HepG2 (cell line): ENCODE measurements at regions not wholly inside any gene's neighbourhood (a gene's known extent, or its start where the extent isn't known, plus 50 kb on each side); places are given as distances from the start of the nearest gene placed in this dataset.

Source experiments
- ATAC-seq: fragments of 200-7000 bp; cut with Tn5 transposase; 3 replicates; pipeline ENCODE4 v1.9.1; 2020; ENCODE audit warnings: mild to moderate bottlenecking, moderate library complexity
- BruUV-seq: library from RNA; stranded (reverse); fragments of 400-500 nt; replicated peaks from 2 replicates; lab custom pipeline; 2021; lab: Mats Ljungman, UMichigan
- CTCF ChIA-PET: fragments of 300-600 bp; formaldehyde crosslinking; extraction: SDS; loops from one replicate; lab custom pipeline; 2021; ENCODE audit warnings: low total read pairs, inconsistent platforms, low intra/inter-chr PET ratio; lab: Yijun Ruan, JAX
- POLR2A ChIA-PET: fragments of 350-600 bp; sonication (Branson Sonifier 250); formaldehyde crosslinking; loops from one replicate; lab custom pipeline; 2020; ENCODE audit warnings: antibody characterized with exemption, inconsistent platforms; lab: Yijun Ruan, JAX
- DNase-seq: peaks from one replicate; pipeline ENCODE4 v3.0.0-alpha.2; 2015; ENCODE audit warnings: low spot score
- FAIRE-seq: peaks from 3 replicates; lab custom pipeline; 2011; peaks lifted over from hg19 to GRCh38; lab: Jason Lieb, UNC
- H2AFZ ChIP-seq: one replicate; pipeline ENCODE4 v1.6.1; 2011; ENCODE audit warnings: low read length, inconsistent platforms
- H3K27ac ChIP-seq: fragments of 300-600 bp; 3 replicates; pipeline ENCODE4 v1.8.0; 2011; ENCODE audit warnings: mixed run types, mild to moderate bottlenecking, mixed read lengths, low read length, inconsistent platforms; ENCODE audit not compliant: insufficient read depth; ENCODE audit errors: extremely low read length
- H3K27me3 ChIP-seq, 2 experiments: fragments of 200-600 bp in 1 of 2; 2 replicates in 1 of 2; 3 replicates in 1 of 2; pipeline versions ENCODE4 v1.6.0 to v1.8.0; 2011; ENCODE audit warnings: low read length in 2 of 2, mild to moderate bottlenecking in 2 of 2, moderate library complexity in 2 of 2, inconsistent platforms in 1 of 2; ENCODE audit not compliant: insufficient read depth in 2 of 2, control insufficient read depth in 1 of 2
- H3K36me3 ChIP-seq, 2 experiments: fragments of 200-600 bp in 1 of 2; replicated peaks in 1 of 2; 2 replicates in 1 of 2; 3 replicates in 1 of 2; pipeline versions ENCODE4 v1.5.1 to v1.8.0; 2011; ENCODE audit warnings: low read length in 2 of 2, inconsistent platforms in 1 of 2; ENCODE audit not compliant: insufficient read depth in 2 of 2, control insufficient read depth in 1 of 2
- H3K4me1 ChIP-seq: 2 replicates; pipeline ENCODE4 v1.5.1; 2012; ENCODE audit warnings: low read length, inconsistent platforms; ENCODE audit not compliant: insufficient read depth
- H3K4me2 ChIP-seq: 2 replicates; pipeline ENCODE4 v1.6.0; 2011; ENCODE audit warnings: low read depth, low read length, inconsistent platforms
- H3K4me3 ChIP-seq, 3 experiments: fragments of 200-600 bp in 1 of 3; sonication (generic), shearing (Covaris generic) in 1 of 3; replicated peaks in 1 of 3; 2 replicates each; pipeline ENCODE4 v1.5.1; 2011 to 2016; ENCODE audit warnings: low read length in 3 of 3, inconsistent platforms in 2 of 3, low read depth in 2 of 3, mild to moderate bottlenecking in 2 of 3, control low read depth in 1 of 3, mixed read lengths in 1 of 3; ENCODE audit not compliant: insufficient read depth in 1 of 3
- H3K79me2 ChIP-seq: one replicate; pipeline ENCODE4 v1.6.1; 2011; ENCODE audit warnings: low read length, inconsistent platforms; ENCODE audit not compliant: insufficient read depth
- H3K9ac ChIP-seq: 2 replicates; pipeline ENCODE4 v1.6.0; 2011; ENCODE audit warnings: mild to moderate bottlenecking, low read depth, low read length, inconsistent platforms; ENCODE audit not compliant: insufficient read depth
- H3K9me3 ChIP-seq: 2 replicates; pipeline ENCODE4 v1.5.1; 2012; ENCODE audit warnings: mild to moderate bottlenecking, low read length
- H4K20me1 ChIP-seq: 2 replicates; pipeline ENCODE4 v1.6.0; 2011; ENCODE audit warnings: inconsistent platforms, mild to moderate bottlenecking, low read length, moderate library complexity; ENCODE audit not compliant: insufficient read depth
- ATF1 ChIP-seq: IDR thresholded peaks from 2 replicates; pipeline ENCODE4 v1.6.1; 2016; ENCODE audit warnings: mild to moderate bottlenecking, control low read depth
- CEBPB ChIP-seq: IDR thresholded peaks from 2 replicates; pipeline ENCODE4 v1.6.1; 2011; ENCODE audit warnings: low read depth, low read length, improper control_type of control experiment, borderline replicate concordance
- CEBPG ChIP-seq: IDR thresholded peaks from 2 replicates; pipeline ENCODE4 v1.6.1; 2016
- CHCHD3 ChIP-seq: sonication (generic); formaldehyde crosslinking; IDR thresholded peaks from 2 replicates; pipeline ENCODE4 v1.8.0; 2022; ENCODE audit warnings: mild to moderate bottlenecking, missing genetic modification reagents, moderate library complexity
- GTF2F1 ChIP-seq: fragments of 150-350 bp; IDR thresholded peaks from 2 replicates; pipeline ENCODE4 v1.6.1; 2014; ENCODE audit warnings: low read length
- KAT7 ChIP-seq: IDR thresholded peaks from 2 replicates; pipeline ENCODE4 v1.6.1; 2018; ENCODE audit warnings: borderline replicate concordance, missing compliant biosample characterization
- NFYB ChIP-seq: sonication (generic); formaldehyde crosslinking; IDR thresholded peaks from 2 replicates; pipeline ENCODE4 v1.4.0; 2020; ENCODE audit warnings: missing genetic modification reagents
- ZNF354B ChIP-seq: sonication (generic); formaldehyde crosslinking; IDR thresholded peaks from 2 replicates; pipeline ENCODE4 v1.8.0; 2022; ENCODE audit warnings: mild to moderate bottlenecking, missing genetic modification reagents
- WGBS: methylation state at CpG from one replicate; pipeline ENCODE4 v1.1.6; 2017; ENCODE audit warnings: low lambda C conversion rate; 5-methylcytosine and 5-hydroxymethylcytosine counted together
- in situ Hi-C: cut with HindIII; loops from 2 replicates; pipeline ENCODE4 v1.10.0; 2017; ENCODE audit warnings: low pct_unique_long_range_greater_than_20kb; ENCODE audit not compliant: extremely low pct_ligation_motif_present
- intact Hi-C: fragments of 100-400 bp; cut with micrococcal nuclease; formaldehyde crosslinking; loops from one replicate; pipeline ENCODE4 v1.10.0; 2022; ENCODE audit not compliant: unreplicated experiment
- TF ChIP-seq, protein P1 (sequence below): sonication (generic); formaldehyde crosslinking; IDR thresholded peaks from 2 replicates; pipeline ENCODE4 v1.4.0; 2020; ENCODE audit warnings: mild to moderate bottlenecking, missing genetic modification reagents
- TF ChIP-seq, protein P2 (sequence below): sonication (generic); formaldehyde crosslinking; IDR thresholded peaks from 2 replicates; pipeline ENCODE4 v1.8.0; 2022; ENCODE audit warnings: mild to moderate bottlenecking, missing genetic modification reagents, borderline replicate concordance
- TF ChIP-seq, protein P3 (sequence below): sonication (generic); formaldehyde crosslinking; IDR thresholded peaks from 2 replicates; pipeline ENCODE4 v1.5.0; 2020; ENCODE audit warnings: mild to moderate bottlenecking, missing genetic modification reagents, borderline replicate concordance
- TF ChIP-seq, protein P4 (sequence below): conservative IDR thresholded peaks from 2 replicates; pipeline ENCODE4 v1.6.1; 2018; ENCODE audit warnings: missing genetic modification reagents

DNA sequence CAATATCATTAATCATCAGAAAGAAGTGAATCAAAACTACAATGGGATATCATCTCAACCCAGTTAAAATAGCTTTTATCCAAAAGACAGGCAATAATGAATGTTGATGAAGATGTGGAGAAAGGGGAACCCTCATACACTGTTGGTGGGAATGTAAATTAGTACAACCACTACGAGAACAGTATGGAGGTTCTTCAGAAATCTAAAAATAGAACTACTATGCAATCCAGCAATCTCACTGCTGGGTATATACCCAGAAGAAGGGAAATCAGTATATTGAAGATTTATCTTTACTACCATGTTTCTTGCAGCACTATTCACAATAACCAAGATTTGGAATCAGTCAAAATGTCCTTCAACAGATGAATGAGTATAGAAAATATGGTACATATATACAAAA is 189.8 kb downstream of the HHIPL2 start:
- Histone ChIP-seq H3K4me1 (no peaks in the 10 kb centered on the region), H3K79me2 (no peaks in the 10 kb centered on the region), H3K4me3 (no peak overlapping the region), H3K9me3 (no peaks in the 10 kb centered on the region), H4K20me1 (no peaks in the 10 kb centered on the region), H3K27ac (no peak overlapping the region), H3K9ac (no peak overlapping the region), H3K4me2 (no peak overlapping the region), H3K36me3 (no peaks in the 10 kb centered on the region), H2AFZ (no peak overlapping the region), H3K27me3 (no peaks in the 10 kb centered on the region)
- WGBS: 0% methylated on average over 1 of the region's 1 CpG
- intact Hi-C loops: no loop called here
- DNase-seq (no peak), ATAC-seq (no peak), FAIRE-seq (no peak)
- in situ Hi-C loops: no loop called here
- BruUV-seq: no TSS peak
- ChIA-PET CTCF (no interaction called here), POLR2A (no interaction called here)
- TF ChIP-seq ZNF354B (CRISPR knock-in tag): no peak
- TF ChIP-seq, protein P1, sequence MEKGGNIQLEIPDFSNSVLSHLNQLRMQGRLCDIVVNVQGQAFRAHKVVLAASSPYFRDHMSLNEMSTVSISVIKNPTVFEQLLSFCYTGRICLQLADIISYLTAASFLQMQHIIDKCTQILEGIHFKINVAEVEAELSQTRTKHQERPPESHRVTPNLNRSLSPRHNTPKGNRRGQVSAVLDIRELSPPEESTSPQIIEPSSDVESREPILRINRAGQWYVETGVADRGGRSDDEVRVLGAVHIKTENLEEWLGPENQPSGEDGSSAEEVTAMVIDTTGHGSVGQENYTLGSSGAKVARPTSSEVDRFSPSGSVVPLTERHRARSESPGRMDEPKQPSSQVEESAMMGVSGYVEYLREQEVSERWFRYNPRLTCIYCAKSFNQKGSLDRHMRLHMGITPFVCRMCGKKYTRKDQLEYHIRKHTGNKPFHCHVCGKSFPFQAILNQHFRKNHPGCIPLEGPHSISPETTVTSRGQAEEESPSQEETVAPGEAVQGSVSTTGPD (CRISPR knock-in tag): no peak
- TF ChIP-seq, protein P2, sequence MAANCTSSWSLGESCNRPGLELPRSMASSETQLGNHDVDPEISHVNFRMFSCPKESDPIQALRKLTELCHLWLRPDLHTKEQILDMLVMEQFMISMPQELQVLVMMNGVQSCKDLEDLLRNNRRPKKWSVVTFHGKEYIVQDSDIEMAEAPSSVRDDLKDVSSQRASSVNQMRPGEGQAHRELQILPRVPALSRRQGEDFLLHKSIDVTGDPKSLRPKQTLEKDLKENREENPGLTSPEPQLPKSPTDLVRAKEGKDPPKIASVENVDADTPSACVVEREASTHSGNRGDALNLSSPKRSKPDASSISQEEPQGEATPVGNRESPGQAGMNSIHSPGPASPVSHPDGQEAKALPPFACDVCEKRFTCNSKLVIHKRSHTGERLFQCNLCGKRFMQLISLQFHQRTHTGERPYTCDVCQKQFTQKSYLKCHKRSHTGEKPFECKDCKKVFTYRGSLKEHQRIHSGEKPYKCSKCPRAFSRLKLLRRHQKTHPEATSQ: no peak
- no peak for TF ChIP-seq GTF2F1
- TF ChIP-seq CEBPB: no peak
- no peak for TF ChIP-seq CHCHD3 (CRISPR knock-in tag)
- no peak for TF ChIP-seq ATF1 (CRISPR knock-in tag)
- no peak for TF ChIP-seq NFYB (CRISPR knock-in tag)
- TF ChIP-seq, protein P3, sequence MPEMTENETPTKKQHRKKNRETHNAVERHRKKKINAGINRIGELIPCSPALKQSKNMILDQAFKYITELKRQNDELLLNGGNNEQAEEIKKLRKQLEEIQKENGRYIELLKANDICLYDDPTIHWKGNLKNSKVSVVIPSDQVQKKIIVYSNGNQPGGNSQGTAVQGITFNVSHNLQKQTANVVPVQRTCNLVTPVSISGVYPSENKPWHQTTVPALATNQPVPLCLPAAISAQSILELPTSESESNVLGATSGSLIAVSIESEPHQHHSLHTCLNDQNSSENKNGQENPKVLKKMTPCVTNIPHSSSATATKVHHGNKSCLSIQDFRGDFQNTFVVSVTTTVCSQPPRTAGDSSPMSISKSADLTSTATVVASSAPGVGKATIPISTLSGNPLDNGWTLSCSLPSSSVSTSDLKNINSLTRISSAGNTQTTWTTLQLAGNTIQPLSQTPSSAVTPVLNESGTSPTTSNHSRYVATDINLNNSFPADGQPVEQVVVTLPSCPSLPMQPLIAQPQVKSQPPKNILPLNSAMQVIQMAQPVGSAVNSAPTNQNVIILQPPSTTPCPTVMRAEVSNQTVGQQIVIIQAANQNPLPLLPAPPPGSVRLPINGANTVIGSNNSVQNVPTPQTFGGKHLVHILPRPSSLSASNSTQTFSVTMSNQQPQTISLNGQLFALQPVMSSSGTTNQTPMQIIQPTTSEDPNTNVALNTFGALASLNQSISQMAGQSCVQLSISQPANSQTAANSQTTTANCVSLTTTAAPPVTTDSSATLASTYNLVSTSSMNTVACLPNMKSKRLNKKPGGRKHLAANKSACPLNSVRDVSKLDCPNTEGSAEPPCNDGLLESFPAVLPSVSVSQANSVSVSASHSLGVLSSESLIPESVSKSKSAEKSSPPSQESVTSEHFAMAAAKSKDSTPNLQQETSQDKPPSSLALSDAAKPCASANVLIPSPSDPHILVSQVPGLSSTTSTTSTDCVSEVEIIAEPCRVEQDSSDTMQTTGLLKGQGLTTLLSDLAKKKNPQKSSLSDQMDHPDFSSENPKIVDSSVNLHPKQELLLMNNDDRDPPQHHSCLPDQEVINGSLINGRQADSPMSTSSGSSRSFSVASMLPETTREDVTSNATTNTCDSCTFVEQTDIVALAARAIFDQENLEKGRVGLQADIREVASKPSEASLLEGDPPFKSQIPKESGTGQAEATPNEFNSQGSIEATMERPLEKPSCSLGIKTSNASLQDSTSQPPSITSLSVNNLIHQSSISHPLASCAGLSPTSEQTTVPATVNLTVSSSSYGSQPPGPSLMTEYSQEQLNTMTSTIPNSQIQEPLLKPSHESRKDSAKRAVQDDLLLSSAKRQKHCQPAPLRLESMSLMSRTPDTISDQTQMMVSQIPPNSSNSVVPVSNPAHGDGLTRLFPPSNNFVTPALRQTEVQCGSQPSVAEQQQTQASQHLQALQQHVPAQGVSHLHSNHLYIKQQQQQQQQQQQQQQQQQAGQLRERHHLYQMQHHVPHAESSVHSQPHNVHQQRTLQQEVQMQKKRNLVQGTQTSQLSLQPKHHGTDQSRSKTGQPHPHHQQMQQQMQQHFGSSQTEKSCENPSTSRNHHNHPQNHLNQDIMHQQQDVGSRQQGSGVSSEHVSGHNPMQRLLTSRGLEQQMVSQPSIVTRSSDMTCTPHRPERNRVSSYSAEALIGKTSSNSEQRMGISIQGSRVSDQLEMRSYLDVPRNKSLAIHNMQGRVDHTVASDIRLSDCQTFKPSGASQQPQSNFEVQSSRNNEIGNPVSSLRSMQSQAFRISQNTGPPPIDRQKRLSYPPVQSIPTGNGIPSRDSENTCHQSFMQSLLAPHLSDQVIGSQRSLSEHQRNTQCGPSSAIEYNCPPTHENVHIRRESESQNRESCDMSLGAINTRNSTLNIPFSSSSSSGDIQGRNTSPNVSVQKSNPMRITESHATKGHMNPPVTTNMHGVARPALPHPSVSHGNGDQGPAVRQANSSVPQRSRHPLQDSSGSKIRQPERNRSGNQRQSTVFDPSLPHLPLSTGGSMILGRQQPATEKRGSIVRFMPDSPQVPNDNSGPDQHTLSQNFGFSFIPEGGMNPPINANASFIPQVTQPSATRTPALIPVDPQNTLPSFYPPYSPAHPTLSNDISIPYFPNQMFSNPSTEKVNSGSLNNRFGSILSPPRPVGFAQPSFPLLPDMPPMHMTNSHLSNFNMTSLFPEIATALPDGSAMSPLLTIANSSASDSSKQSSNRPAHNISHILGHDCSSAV (CRISPR knock-in tag): no peak
- TF ChIP-seq CEBPG (CRISPR knock-in tag): no peak
- no peak for TF ChIP-seq KAT7 (CRISPR knock-in tag)
- TF ChIP-seq, protein P4, sequence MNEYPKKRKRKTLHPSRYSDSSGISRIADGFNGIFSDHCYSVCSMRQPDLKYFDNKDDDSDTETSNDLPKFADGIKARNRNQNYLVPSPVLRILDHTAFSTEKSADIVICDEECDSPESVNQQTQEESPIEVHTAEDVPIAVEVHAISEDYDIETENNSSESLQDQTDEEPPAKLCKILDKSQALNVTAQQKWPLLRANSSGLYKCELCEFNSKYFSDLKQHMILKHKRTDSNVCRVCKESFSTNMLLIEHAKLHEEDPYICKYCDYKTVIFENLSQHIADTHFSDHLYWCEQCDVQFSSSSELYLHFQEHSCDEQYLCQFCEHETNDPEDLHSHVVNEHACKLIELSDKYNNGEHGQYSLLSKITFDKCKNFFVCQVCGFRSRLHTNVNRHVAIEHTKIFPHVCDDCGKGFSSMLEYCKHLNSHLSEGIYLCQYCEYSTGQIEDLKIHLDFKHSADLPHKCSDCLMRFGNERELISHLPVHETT (CRISPR knock-in tag): no peak
